ENCODE measurements at regions not wholly inside any gene's neighbourhood (a gene's known extent, or its start where the extent isn't known, plus 50 kb on each side); places are given as distances from the start of the nearest gene placed in this dataset.

DNA sequence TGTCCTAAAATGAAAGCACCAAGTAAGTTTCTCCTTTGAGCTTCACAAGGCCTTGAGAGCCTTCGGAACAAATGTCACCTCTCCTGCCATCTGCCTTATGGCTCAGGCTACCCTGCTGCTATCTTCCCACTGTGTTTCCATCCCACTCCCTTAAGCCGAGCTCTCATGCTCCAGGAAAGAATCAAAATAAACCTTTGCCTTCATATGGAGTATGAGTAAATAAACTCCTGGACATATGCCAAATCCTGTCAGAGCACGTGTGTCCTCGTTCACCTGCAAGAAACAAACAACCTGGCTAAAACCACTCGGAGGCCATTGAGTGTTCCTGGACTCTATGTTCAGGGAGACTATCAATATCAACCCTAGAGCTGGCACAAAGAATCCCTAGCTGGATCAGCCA, 122.3 kb upstream of the CCDC112 start:
- in situ Hi-C loops (cut with HindIII; ENCODE audit: low pct_ligation_motif_present, low pct_unique_long_range_greater_than_20kb, low sequenced_read_pairs), result no loop called here
- no peak for DNase-seq

DNA sequence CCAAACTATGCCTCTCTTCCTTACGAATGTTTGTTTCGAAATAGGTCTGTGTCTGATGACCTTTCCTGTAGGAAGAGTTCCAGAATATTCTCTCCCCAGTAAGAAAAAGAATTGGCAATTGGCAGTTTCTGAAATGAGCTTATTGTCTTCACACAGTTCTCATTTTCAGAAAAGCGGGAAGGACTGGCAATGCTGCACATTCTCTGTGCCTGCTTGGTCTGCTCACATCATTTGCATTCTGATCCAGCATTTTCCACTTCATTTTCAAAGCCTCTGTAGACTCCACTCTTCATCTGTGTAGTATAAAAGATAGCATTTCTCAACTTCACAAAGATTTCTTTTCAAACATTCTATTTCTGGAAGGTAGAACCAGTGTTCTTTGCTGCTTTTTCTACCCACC, 120.6 kb upstream of the CCDC112 start:
- no peak for DNase-seq
- in situ Hi-C loops (cut with HindIII; ENCODE audit: low pct_ligation_motif_present, low pct_unique_long_range_greater_than_20kb, low sequenced_read_pairs), result no loop called here

- in situ Hi-C loops (cut with HindIII; ENCODE audit: low pct_ligation_motif_present, low pct_unique_long_range_greater_than_20kb, low sequenced_read_pairs), result no loop called here
- no peak for DNase-seq
Measured at GRCh38 chr5:115415143-115415491, 118.7 kb upstream of the CCDC112 start.

GRCh38 chr5:115414406-115415142, 118.1 kb upstream of the CCDC112 start:
- in situ Hi-C loops (cut with HindIII; ENCODE audit: low pct_ligation_motif_present, low pct_unique_long_range_greater_than_20kb, low sequenced_read_pairs), result no loop called here
- no peak for DNase-seq

GRCh38 chr5:115413651-115414050, 117.2 kb upstream of the CCDC112 start:
- in situ Hi-C loops (cut with HindIII; ENCODE audit: low pct_ligation_motif_present, low pct_unique_long_range_greater_than_20kb, low sequenced_read_pairs), result no loop called here
- no peak for DNase-seq

DNA sequence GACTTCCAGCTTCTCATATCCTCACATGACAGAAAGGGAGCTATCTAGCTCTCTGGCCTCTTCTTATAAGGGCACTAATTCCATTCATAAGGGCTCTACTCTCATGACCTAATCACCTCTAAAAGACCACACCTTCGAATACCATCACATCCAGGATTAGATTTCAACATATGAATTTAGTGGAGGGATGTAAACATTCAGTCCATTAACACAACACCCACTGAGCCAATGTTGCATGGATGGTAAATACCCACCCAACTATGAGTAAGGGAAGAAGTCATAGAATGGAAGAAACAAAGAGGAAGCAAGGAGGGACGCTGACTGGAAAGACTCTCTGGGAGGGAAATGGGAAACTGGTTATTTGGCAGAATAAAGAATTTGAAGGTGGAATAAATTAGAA, 112.6 kb upstream of the CCDC112 start:
- DNase-seq, result no peak
- in situ Hi-C loops (cut with HindIII; ENCODE audit: low pct_ligation_motif_present, low pct_unique_long_range_greater_than_20kb, low sequenced_read_pairs), result no loop called here

- in situ Hi-C loops (cut with HindIII; ENCODE audit: low pct_ligation_motif_present, low pct_unique_long_range_greater_than_20kb, low sequenced_read_pairs), result no loop called here
- DNase-seq, result no peak
Measured at GRCh38 chr5:115402822-115403577, 106.5 kb upstream of the CCDC112 start.

DNA sequence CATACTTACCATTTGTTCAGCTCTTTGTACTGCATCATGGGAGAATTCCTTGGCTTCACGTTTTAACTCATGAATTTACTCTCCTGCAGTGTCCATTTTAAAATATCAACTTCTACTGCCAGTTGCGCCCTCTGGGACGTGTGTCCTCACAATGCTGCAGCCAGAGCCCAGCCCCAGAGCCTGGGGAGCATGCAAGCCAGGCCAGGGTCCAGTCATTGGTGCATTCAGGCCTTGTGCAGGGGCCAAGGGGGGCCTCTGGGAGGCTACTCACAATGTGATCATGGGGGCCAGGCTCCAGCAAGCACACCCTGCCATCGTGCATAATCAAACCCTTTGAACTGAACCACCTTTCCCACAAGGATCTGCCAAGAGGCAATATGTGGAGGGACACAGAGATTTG, 105.6 kb upstream of the CCDC112 start:
- DNase-seq, result no peak
- in situ Hi-C loops (cut with HindIII; ENCODE audit: low pct_ligation_motif_present, low pct_unique_long_range_greater_than_20kb, low sequenced_read_pairs), result no loop called here

DNA sequence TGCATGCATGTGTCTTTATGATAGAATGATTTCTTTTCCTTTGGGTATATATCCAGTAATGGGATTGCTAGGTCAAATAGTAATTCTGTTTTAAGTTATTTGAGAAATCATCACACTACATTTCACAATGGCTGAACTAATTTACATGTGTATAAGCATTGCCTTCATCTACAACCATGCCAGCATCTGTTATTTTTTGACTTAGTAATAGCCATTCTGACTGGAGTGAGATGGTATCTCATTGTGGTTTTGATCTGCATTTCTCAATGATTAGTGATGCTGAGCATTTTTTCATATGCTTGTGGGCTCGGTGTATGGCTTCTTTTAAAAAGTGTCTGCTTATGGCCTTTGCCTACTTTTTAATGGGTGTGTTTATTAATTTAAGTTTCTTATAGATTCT, 102.3 kb upstream of the CCDC112 start:
- in situ Hi-C loops (cut with HindIII; ENCODE audit: low pct_ligation_motif_present, low pct_unique_long_range_greater_than_20kb, low sequenced_read_pairs), result no loop called here
- no peak for DNase-seq

GRCh38 chr5:115396688-115397087, 100.2 kb upstream of the CCDC112 start:
- DNase-seq, result no peak
- in situ Hi-C loops (cut with HindIII; ENCODE audit: low pct_ligation_motif_present, low pct_unique_long_range_greater_than_20kb, low sequenced_read_pairs), result no loop called here

GRCh38 chr5:115396081-115396480, 99.6 kb upstream of the CCDC112 start:
- DNase-seq, result no peak
- in situ Hi-C loops (cut with HindIII; ENCODE audit: low pct_ligation_motif_present, low pct_unique_long_range_greater_than_20kb, low sequenced_read_pairs), result no loop called here

DNA sequence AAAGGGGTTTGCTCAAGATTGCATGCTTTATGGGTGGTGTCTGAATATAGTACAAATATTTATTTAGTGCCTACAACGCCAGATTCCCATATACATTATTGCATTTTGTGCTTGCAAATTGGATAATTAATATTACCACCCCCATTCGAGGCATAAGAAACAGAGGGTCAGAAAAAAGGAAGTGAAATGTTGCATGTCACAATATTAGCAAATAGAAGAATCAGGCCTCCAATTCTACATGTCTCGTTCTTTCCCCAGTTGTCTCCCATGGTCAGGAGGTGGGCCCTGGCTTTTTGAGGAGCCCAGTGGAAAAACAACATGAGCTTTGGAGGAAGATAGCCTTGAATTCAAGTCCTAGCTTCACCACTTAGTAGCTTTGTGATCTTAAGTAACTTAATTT, 98.1 kb upstream of the CCDC112 start:
- in situ Hi-C loops (cut with HindIII; ENCODE audit: low pct_ligation_motif_present, low pct_unique_long_range_greater_than_20kb, low sequenced_read_pairs), result no loop called here
- DNase-seq, result no peak

- DNase-seq, result no peak
- in situ Hi-C loops (cut with HindIII; ENCODE audit: low pct_ligation_motif_present, low pct_unique_long_range_greater_than_20kb, low sequenced_read_pairs), result no loop called here
Measured at GRCh38 chr5:115393239-115393638, 96.8 kb upstream of the CCDC112 start.

- no peak for DNase-seq
- in situ Hi-C loops (cut with HindIII; ENCODE audit: low pct_ligation_motif_present, low pct_unique_long_range_greater_than_20kb, low sequenced_read_pairs), result no loop called here
Measured at GRCh38 chr5:115392611-115393010, 96.2 kb upstream of the CCDC112 start.

GRCh38 chr5:115391780-115392179, 95.3 kb upstream of the CCDC112 start:
- no peak for DNase-seq
- in situ Hi-C loops (cut with HindIII; ENCODE audit: low pct_ligation_motif_present, low pct_unique_long_range_greater_than_20kb, low sequenced_read_pairs), result no loop called here

DNA sequence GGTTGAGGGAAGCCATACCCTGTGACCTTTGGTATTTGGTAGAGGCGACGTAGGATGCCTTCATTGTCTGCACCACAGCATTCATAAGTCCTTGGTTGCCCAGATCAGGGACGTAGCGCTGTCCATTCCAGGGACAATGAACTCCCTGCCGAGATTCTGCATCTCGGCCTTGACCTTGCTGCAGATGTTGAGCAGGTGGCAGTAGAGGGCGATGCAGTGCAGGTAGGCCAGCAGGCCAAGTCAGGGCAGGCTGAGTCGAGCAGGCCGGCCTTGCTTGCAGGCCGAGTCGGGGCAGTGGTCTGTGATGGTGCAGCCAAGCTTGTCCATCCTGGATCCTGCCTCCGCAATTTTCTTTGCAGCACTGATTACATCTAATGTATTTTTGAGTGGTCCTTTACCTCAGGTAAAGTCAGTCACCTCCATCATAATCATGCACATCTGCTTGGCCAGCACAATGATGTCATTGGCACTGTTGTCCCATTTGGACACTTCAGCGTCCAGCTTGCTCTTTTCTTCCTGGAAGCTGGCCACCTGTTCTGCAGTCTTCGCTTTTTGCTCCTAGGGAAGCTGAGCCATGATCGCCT, 93.4 kb upstream of the CCDC112 start:
- DNase-seq, result no peak
- in situ Hi-C loops (cut with HindIII; ENCODE audit: low pct_ligation_motif_present, low pct_unique_long_range_greater_than_20kb, low sequenced_read_pairs), result no loop called here

DNA sequence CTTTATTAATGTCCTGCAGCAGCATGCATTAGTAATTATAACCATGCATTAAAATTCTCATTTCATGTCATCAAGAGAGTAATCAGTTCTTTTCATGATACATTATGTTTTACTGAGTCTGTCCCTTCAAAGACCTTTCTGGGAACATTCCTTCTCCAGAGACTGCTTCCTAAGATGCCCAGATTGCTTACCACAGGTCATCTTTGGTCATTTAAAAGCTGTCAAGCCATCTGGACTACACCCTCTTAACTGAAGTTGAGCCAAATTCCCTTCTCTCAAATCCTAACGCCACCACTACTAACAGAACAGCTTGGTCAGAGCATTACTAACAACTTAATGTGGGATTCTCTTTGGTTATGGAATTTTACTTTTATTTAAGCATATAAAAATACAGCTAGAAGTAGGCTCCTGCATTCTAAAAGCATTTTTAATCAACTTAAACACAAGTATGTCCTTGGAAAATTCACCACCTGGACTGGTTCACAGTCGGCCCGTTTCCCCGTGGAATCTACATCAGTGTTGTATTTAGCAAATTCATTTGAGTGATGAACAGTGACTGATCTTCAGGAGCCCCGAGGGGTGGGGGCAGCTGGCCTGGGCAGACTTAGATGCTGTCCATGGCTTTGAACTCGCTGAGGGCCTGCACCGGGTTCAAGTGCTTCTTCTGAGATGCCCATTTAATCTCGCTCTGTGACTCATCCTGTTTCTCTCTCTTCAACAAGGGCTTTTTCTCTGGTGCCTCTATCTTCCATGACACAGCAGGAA, 92.8 kb upstream of the CCDC112 start:
- in situ Hi-C loops (cut with HindIII; ENCODE audit: low pct_ligation_motif_present, low pct_unique_long_range_greater_than_20kb, low sequenced_read_pairs), result no loop called here
- DNase-seq, result no peak

GRCh38 chr5:115388240-115388639, 91.8 kb upstream of the CCDC112 start:
- in situ Hi-C loops (cut with HindIII; ENCODE audit: low pct_ligation_motif_present, low pct_unique_long_range_greater_than_20kb, low sequenced_read_pairs), result no loop called here
- no peak for DNase-seq

- in situ Hi-C loops (cut with HindIII; ENCODE audit: low pct_ligation_motif_present, low pct_unique_long_range_greater_than_20kb, low sequenced_read_pairs), result no loop called here
- DNase-seq, result no peak
Measured at GRCh38 chr5:115387816-115388215, 91.4 kb upstream of the CCDC112 start.
